ENCODE measurements at regions not wholly inside any gene's neighbourhood (a gene's known extent, or its start where the extent isn't known, plus 50 kb on each side); places are given as distances from the start of the nearest gene placed in this dataset.

GRCh38 chr21:31483146-31483545, 139.1 kb upstream of the TIAM1 start:
- Histone ChIP-seq H3K36me3 (no peaks in the 10 kb centered on the region), H3K4me1 (no peaks in the 10 kb centered on the region), H3K9me3 (no peaks in the 10 kb centered on the region), H3K27ac (no peak overlapping the region), H3K4me3 (no peak overlapping the region), H3K27me3 (no peaks in the 10 kb centered on the region)
- TF ChIP-seq CTCF (IDR thresholded peaks at IDR 0.05 in 4 of 5, conservative IDR thresholded peaks at IDR 0.05 in 1 of 5) (no peak), POLR2A (IDR thresholded peaks at IDR 0.05) (no peak)
- ATAC-seq (no peak), DNase-seq (no peak)
- in situ Hi-C loops (cut with MboI; ENCODE audit: low sequenced_read_pairs in 4 of 4) (no loop called here), intact Hi-C loops (cut with DNase I; ENCODE audit: low total_unique reads) (no loop called here)

GRCh38 chr21:31482460-31482859, 138.4 kb upstream of the TIAM1 start:
- ATAC-seq: no peak
- H3K27ac ChIP-seq: no peak overlapping the region
- no peaks in the 10 kb centered on the region for H3K9me3 ChIP-seq
- TF ChIP-seq CTCF (IDR thresholded peaks at IDR 0.05 in 4 of 5, conservative IDR thresholded peaks at IDR 0.05 in 1 of 5): no peak
- TF ChIP-seq POLR2A (IDR thresholded peaks at IDR 0.05): no peak
- intact Hi-C loops (cut with DNase I; ENCODE audit: low total_unique reads): no loop called here
- in situ Hi-C loops (cut with MboI; ENCODE audit: low sequenced_read_pairs in 4 of 4): no loop called here
- H3K4me1 ChIP-seq: no peaks in the 10 kb centered on the region
- no peak overlapping the region for H3K4me3 ChIP-seq
- DNase-seq: no peak
- H3K36me3 ChIP-seq: no peaks in the 10 kb centered on the region
- no peaks in the 10 kb centered on the region for H3K27me3 ChIP-seq

GRCh38 chr21:31480228-31480627, 136.2 kb upstream of the TIAM1 start:
- in situ Hi-C loops (cut with MboI; ENCODE audit: low sequenced_read_pairs in 4 of 4): no loop called here
- H3K4me3 ChIP-seq: no peak overlapping the region
- intact Hi-C loops (cut with DNase I; ENCODE audit: low total_unique reads): no loop called here
- no peaks in the 10 kb centered on the region for H3K36me3 ChIP-seq
- TF ChIP-seq CTCF (IDR thresholded peaks at IDR 0.05 in 4 of 5, conservative IDR thresholded peaks at IDR 0.05 in 1 of 5): no peak
- H3K4me1 ChIP-seq: no peaks in the 10 kb centered on the region
- H3K9me3 ChIP-seq: no peaks in the 10 kb centered on the region
- ATAC-seq (no peak), DNase-seq (no peak)
- no peak overlapping the region for H3K27ac ChIP-seq
- no peaks in the 10 kb centered on the region for H3K27me3 ChIP-seq

- no peak for ATAC-seq
- no peak overlapping the region for H3K27ac ChIP-seq
- in situ Hi-C loops (cut with MboI; ENCODE audit: low sequenced_read_pairs in 4 of 4): no loop called here
- no peak overlapping the region for H3K4me3 ChIP-seq
- H3K36me3 ChIP-seq: no peaks in the 10 kb centered on the region
- no peak for TF ChIP-seq CTCF (IDR thresholded peaks at IDR 0.05 in 4 of 5, conservative IDR thresholded peaks at IDR 0.05 in 1 of 5)
- TF ChIP-seq POLR2A (IDR thresholded peaks at IDR 0.05): no peak
- no peaks in the 10 kb centered on the region for H3K4me1 ChIP-seq
- DNase-seq: no peak
- intact Hi-C loops (cut with DNase I; ENCODE audit: low total_unique reads): no loop called here
- H3K9me3 ChIP-seq: no peaks in the 10 kb centered on the region
- H3K27me3 ChIP-seq: no peaks in the 10 kb centered on the region
Observed at GRCh38 chr21:31479714-31480113, 135.7 kb upstream of the TIAM1 start.

- ATAC-seq: no peak
Observed at GRCh38 chr21:31479222-31479621, 135.2 kb upstream of the TIAM1 start.

More at GRCh38 chr21:31479222-31479621, 135.2 kb upstream of the TIAM1 start:
- Histone ChIP-seq H3K9me3 (no peaks in the 10 kb centered on the region), H3K27me3 (no peaks in the 10 kb centered on the region), H3K27ac (no peak overlapping the region), H3K36me3 (no peaks in the 10 kb centered on the region), H3K4me1 (no peaks in the 10 kb centered on the region), H3K4me3 (no peak overlapping the region)
- in situ Hi-C loops (cut with MboI; ENCODE audit: low sequenced_read_pairs in 4 of 4) (no loop called here), intact Hi-C loops (cut with DNase I; ENCODE audit: low total_unique reads) (no loop called here)
- TF ChIP-seq CTCF (IDR thresholded peaks at IDR 0.05 in 4 of 5, conservative IDR thresholded peaks at IDR 0.05 in 1 of 5) (no peak), POLR2A (IDR thresholded peaks at IDR 0.05) (no peak)
- DNase-seq: no peak
